Fibroblast of lung (primary cell): ENCODE measurements at regions not wholly inside any gene's neighbourhood (a gene's known extent, or its start where the extent isn't known, plus 50 kb on each side); places are given as distances from the start of the nearest gene placed in this dataset.

ENCODE experiments used
- DNase-seq, 2 donors: peaks; one replicate each; pipeline versions ENCODE4 v3.0.0 to v3.0.0-alpha.2; 2010; ENCODE audit warnings: low read depth in 2 of 2
- H2AFZ ChIP-seq: 2 replicates; pipeline ENCODE4 v1.5.1; 2012; ENCODE audit warnings: low read length, control low read depth, inconsistent platforms
- H3K27ac ChIP-seq: 2 replicates; pipeline ENCODE4 v1.5.1; 2011; ENCODE audit warnings: low read length, control low read depth; ENCODE audit not compliant: insufficient read depth
- H3K27me3 ChIP-seq: 2 replicates; pipeline ENCODE4 v1.5.1; 2011; ENCODE audit warnings: mild to moderate bottlenecking, low read length; ENCODE audit not compliant: control insufficient read depth, insufficient read depth
- H3K36me3 ChIP-seq: 2 replicates; pipeline ENCODE4 v1.5.1; 2011; ENCODE audit warnings: low read length; ENCODE audit not compliant: control insufficient read depth, insufficient read depth
- H3K4me1 ChIP-seq: 2 replicates; pipeline ENCODE4 v1.5.1; 2011; ENCODE audit warnings: low read length; ENCODE audit not compliant: control insufficient read depth, insufficient read depth; ENCODE audit errors: extremely low read depth
- H3K4me2 ChIP-seq: 2 replicates; pipeline ENCODE4 v1.5.1; 2011; ENCODE audit warnings: low read length, control low read depth; ENCODE audit not compliant: insufficient read depth; ENCODE audit errors: extremely low read depth
- H3K4me3 ChIP-seq, 4 experiments: fragments of 200-600 bp in 1 of 4; sonication (generic) in 1 of 4; replicated peaks in 1 of 4; 2 replicates each; pipeline ENCODE4 v1.5.1; 2011 to 2016; ENCODE audit warnings: low read length in 4 of 4, low read depth in 3 of 4, mild to moderate bottlenecking in 3 of 4, control low read depth in 2 of 4, inconsistent platforms in 1 of 4, mixed read lengths in 1 of 4; ENCODE audit not compliant: insufficient read depth in 1 of 4; ENCODE audit errors: control extremely low read depth in 1 of 4
- H3K79me2 ChIP-seq: 2 replicates; pipeline ENCODE4 v1.5.1; 2012; ENCODE audit warnings: mild to moderate bottlenecking, low read length, inconsistent platforms; ENCODE audit not compliant: control insufficient read depth, insufficient read depth
- H3K9ac ChIP-seq: 2 replicates; pipeline ENCODE4 v1.5.1; 2011; ENCODE audit warnings: mild to moderate bottlenecking, low read length, control low read depth; ENCODE audit not compliant: insufficient read depth
- H3K9me3 ChIP-seq: 2 replicates; pipeline ENCODE4 v1.5.1; 2012; ENCODE audit warnings: low read depth, low read length; ENCODE audit not compliant: control insufficient read depth, insufficient read depth
- H4K20me1 ChIP-seq: 2 replicates; pipeline ENCODE4 v1.5.1; 2011; ENCODE audit warnings: low read length; ENCODE audit not compliant: control insufficient read depth, insufficient read depth; ENCODE audit errors: extremely low read depth
- CTCF ChIP-seq, 2 donors: IDR thresholded peaks in 1 of 2; conservative IDR thresholded peaks in 1 of 2; 1 replicate in 1 of 2; 2 replicates in 1 of 2; pipeline ENCODE4 v1.5.1; 2011 to 2012; ENCODE audit warnings: low read length in 2 of 2, control low read depth in 1 of 2, inconsistent platforms in 1 of 2, low read depth in 1 of 2, mild to moderate bottlenecking in 1 of 2
- EZH2 ChIP-seq: IDR thresholded peaks from 2 replicates; pipeline ENCODE4 v1.5.1; 2012; ENCODE audit warnings: low read length, control low read depth, mild to moderate bottlenecking; ENCODE audit errors: missing control alignments

- Histone ChIP-seq H2AFZ (no peak overlapping the region), H3K4me3 (no peak overlapping the region), H3K9me3 (no peaks in the 10 kb centered on the region), H3K4me2 (no peak overlapping the region), H3K9ac (no peak overlapping the region), H3K27ac (no peak overlapping the region), H3K36me3 (no peaks in the 10 kb centered on the region), H3K4me1 (no peaks in the 10 kb centered on the region), H4K20me1 (no peaks in the 10 kb centered on the region), H3K27me3 (no peaks in the 10 kb centered on the region), H3K79me2 (no peaks in the 10 kb centered on the region)
- TF ChIP-seq EZH2 (no peak), CTCF (conservative IDR thresholded peaks at IDR 0.05 in 1 of 2, IDR thresholded peaks at IDR 0.05 in 1 of 2; ENCODE audit: low read depth in 1 of 2, low read length in 2 of 2) (no peak)
- DNase-seq: no peak
Measured at GRCh38 chr5:145260670-145261069, 574.5 kb downstream of the PRELID2 start.

GRCh38 chr5:145247745-145248040, 587.4 kb downstream of the PRELID2 start:
- TF ChIP-seq EZH2 (no peak), CTCF (conservative IDR thresholded peaks at IDR 0.05 in 1 of 2, IDR thresholded peaks at IDR 0.05 in 1 of 2; ENCODE audit: low read depth in 1 of 2, low read length in 2 of 2) (no peak)
- Histone ChIP-seq H3K9me3 (no peaks in the 10 kb centered on the region), H3K4me1 (peaks cover 9% of the 10 kb centered on the region), H2AFZ (peak overlapping the region; percentile 37), H3K27me3 (no peaks in the 10 kb centered on the region), H4K20me1 (no peaks in the 10 kb centered on the region), H3K79me2 (no peaks in the 10 kb centered on the region), H3K4me2 (no peak overlapping the region), H3K4me3 (no peak overlapping the region), H3K27ac (no peak overlapping the region), H3K9ac (no peak overlapping the region), H3K36me3 (no peaks in the 10 kb centered on the region)
- no peak for DNase-seq

- TF ChIP-seq EZH2: no peak
- no peak for TF ChIP-seq CTCF (conservative IDR thresholded peaks at IDR 0.05 in 1 of 2, IDR thresholded peaks at IDR 0.05 in 1 of 2; ENCODE audit: low read depth in 1 of 2, low read length in 2 of 2)
- H3K27me3 ChIP-seq: no peaks in the 10 kb centered on the region
- DNase-seq: peak; percentile 6 to 25
- H4K20me1 ChIP-seq: no peaks in the 10 kb centered on the region
- H2AFZ ChIP-seq: peak overlapping the region; percentile 37
- no peak overlapping the region for H3K4me3 ChIP-seq
- no peaks in the 10 kb centered on the region for H3K9me3 ChIP-seq
- H3K9ac ChIP-seq: no peak overlapping the region
- H3K36me3 ChIP-seq: no peaks in the 10 kb centered on the region
- peaks cover 9% of the 10 kb centered on the region for H3K4me1 ChIP-seq
- no peak overlapping the region for H3K4me2 ChIP-seq
- no peaks in the 10 kb centered on the region for H3K79me2 ChIP-seq
- peak overlapping the region; percentile 16 for H3K27ac ChIP-seq
Measured at GRCh38 chr5:145246961-145247744, 588.0 kb downstream of the PRELID2 start.
